Sigmoid colon (tissue), 6 donors: ENCODE measurements at regions not wholly inside any gene's neighbourhood (a gene's known extent, or its start where the extent isn't known, plus 50 kb on each side); places are given as distances from the start of the nearest gene placed in this dataset.
"Not testable (repeated sequence)": the region's sequence is repeated elsewhere in the genome, so short reads cannot be mapped to it uniquely, and the experiment has no call there.

Source experiments
- DNase-seq: peaks from one replicate; pipeline ENCODE4 v3.0.0-alpha.2; 2019
- H3K27ac ChIP-seq, 4 donors: fragments of 200-600 bp; sonication (generic); one replicate each; pipeline ENCODE4 v1.5.1; 2016 to 2019; ENCODE audit warnings: mild to moderate bottlenecking in 1 of 4
- H3K27me3 ChIP-seq, 3 donors: fragments of 200-600 bp; sonication (generic); one replicate each; pipeline ENCODE4 v1.5.1; 2019; ENCODE audit warnings: mild to moderate bottlenecking in 1 of 3
- H3K36me3 ChIP-seq, 4 donors: fragments of 200-600 bp; sonication (generic); one replicate each; pipeline ENCODE4 v1.5.1; 2016 to 2019
- H3K4me1 ChIP-seq, 4 donors: fragments of 200-600 bp; sonication (generic); one replicate each; pipeline ENCODE4 v1.5.1; 2017 to 2019
- H3K4me3 ChIP-seq, 4 donors: fragments of 200-600 bp; sonication (generic); one replicate each; pipeline ENCODE4 v1.5.1; 2017 to 2019; ENCODE audit warnings: mild to moderate bottlenecking in 2 of 4, moderate library complexity in 1 of 4
- H3K9me3 ChIP-seq, 4 donors: fragments of 200-600 bp in 3 of 4; sonication (generic) in 3 of 4; one replicate each; pipeline versions ENCODE4 v1.5.1 to v1.6.1; 2013 to 2019
- EP300 ChIP-seq, 4 donors: sonication (generic); formaldehyde crosslinking; IDR thresholded peaks; one replicate each; pipeline ENCODE4 v1.6.1; 2017; ENCODE audit warnings: antibody characterized with exemption in 4 of 4
- POLR2A ChIP-seq, 2 donors: fragments of 450-650 bp; IDR thresholded peaks; one replicate each; pipeline ENCODE4 v1.6.1; 2016; ENCODE audit warnings: antibody characterized with exemption in 2 of 2, mild to moderate bottlenecking in 2 of 2, moderate library complexity in 2 of 2
- POLR2AphosphoS5 ChIP-seq, 4 donors: sonication (generic); formaldehyde crosslinking; IDR thresholded peaks; one replicate each; pipeline ENCODE4 v1.6.1; 2017; ENCODE audit warnings: antibody characterized with exemption in 4 of 4
- WGBS, 2 donors: extraction: QIAGEN DNeasy Blood & Tissue Kit; methylation state at CpG; one replicate each; pipeline ENCODE4 v1.1.7; 2013; 5-methylcytosine and 5-hydroxymethylcytosine counted together
- intact Hi-C: fragments of 100-400 bp; cut with DNase I; formaldehyde crosslinking; loops from one replicate; pipeline ENCODE4 v1.15.1; 2023
- TF ChIP-seq, protein P1 (sequence below), 4 experiments: fragments of 450-650 bp in 3 of 4; fragments of 200-600 bp in 1 of 4; IDR thresholded peaks; one replicate each; pipeline ENCODE4 v1.5.1; 2016 to 2019; ENCODE audit warnings: antibody characterized with exemption in 4 of 4, mild to moderate bottlenecking in 3 of 4, moderate library complexity in 2 of 4
- donor health status: healthy with polysubstance abuse.
- donor health status: healthy.

DNA sequence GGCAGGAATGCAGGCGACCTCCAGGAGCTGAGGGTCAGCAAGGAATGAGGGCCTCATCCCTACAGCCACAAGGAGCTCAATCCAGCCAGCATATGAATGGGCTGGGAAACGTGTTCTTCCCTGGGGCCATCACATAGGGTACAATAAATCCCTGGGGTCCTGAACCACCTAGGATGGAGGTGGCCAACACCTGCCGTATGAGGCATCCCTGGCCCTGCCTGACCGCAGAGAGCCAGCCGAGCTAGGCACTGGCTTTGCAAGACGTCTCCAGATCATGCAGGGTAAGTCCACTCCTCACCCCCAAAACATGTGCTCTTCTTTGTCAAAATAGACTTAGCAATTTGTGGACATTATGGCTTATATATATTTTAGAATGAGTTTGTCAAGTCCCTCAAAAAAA lies 303.7 kb upstream of the DIO3 start:
- Histone ChIP-seq H3K27ac (no peak overlapping the region), H3K27me3 (no peaks in the 10 kb centered on the region), H3K4me3 (no peak overlapping the region), H3K4me1 (no peaks in the 10 kb centered on the region), H3K9me3 (no peaks in the 10 kb centered on the region), H3K36me3 (no peaks in the 10 kb centered on the region)
- TF ChIP-seq, protein P1, sequence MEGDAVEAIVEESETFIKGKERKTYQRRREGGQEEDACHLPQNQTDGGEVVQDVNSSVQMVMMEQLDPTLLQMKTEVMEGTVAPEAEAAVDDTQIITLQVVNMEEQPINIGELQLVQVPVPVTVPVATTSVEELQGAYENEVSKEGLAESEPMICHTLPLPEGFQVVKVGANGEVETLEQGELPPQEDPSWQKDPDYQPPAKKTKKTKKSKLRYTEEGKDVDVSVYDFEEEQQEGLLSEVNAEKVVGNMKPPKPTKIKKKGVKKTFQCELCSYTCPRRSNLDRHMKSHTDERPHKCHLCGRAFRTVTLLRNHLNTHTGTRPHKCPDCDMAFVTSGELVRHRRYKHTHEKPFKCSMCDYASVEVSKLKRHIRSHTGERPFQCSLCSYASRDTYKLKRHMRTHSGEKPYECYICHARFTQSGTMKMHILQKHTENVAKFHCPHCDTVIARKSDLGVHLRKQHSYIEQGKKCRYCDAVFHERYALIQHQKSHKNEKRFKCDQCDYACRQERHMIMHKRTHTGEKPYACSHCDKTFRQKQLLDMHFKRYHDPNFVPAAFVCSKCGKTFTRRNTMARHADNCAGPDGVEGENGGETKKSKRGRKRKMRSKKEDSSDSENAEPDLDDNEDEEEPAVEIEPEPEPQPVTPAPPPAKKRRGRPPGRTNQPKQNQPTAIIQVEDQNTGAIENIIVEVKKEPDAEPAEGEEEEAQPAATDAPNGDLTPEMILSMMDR (IDR thresholded peaks at IDR 0.05), result no peak
- TF ChIP-seq POLR2A (IDR thresholded peaks at IDR 0.05) (no peak), POLR2AphosphoS5 (IDR thresholded peaks at IDR 0.05) (no peak), EP300 (IDR thresholded peaks at IDR 0.05) (no peak)
- WGBS, 2 donors, result 73 to 86% methylated on average over 6 of the region's 6 CpGs
- intact Hi-C loops, result no loop called here
- no peak for DNase-seq

- H3K27me3 ChIP-seq, result no peaks in the 10 kb centered on the region
- no peak overlapping the region for H3K4me3 ChIP-seq
- WGBS, 2 donors, result 78 to 80% methylated on average over 1 of the region's 1 CpG
- DNase-seq, result no peak
- no peak for TF ChIP-seq EP300 (IDR thresholded peaks at IDR 0.05)
- TF ChIP-seq POLR2AphosphoS5 (IDR thresholded peaks at IDR 0.05), result no peak
- TF ChIP-seq, protein P1 (IDR thresholded peaks at IDR 0.05), result no peak
- no peak for TF ChIP-seq POLR2A (IDR thresholded peaks at IDR 0.05)
- no peaks in the 10 kb centered on the region for H3K4me1 ChIP-seq
- no peak overlapping the region for H3K27ac ChIP-seq
- no peaks in the 10 kb centered on the region for H3K36me3 ChIP-seq
- intact Hi-C loops, result no loop called here
- no peaks in the 10 kb centered on the region for H3K9me3 ChIP-seq
Measured at GRCh38 chr14:101259748-101260147, 301.5 kb upstream of the DIO3 start.

DNA sequence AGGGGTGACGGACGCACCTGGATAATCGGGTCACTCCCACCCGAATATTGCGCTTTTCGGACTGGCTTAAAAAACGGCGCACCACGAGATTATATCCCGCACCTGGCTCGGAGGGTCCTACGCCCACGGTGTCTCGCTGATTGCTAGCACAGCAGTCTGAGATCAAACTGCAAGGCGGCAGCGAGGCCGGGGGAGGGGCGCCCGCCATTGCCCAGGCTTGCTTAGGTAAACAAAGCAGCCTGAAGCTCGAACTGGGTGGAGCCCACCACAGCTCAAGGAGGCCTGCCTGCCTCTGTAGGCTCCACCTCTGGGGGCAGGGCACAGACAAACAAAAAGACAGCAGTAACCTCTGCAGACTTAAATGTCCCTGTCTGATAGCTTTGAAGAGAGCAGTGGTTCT lies 294.9 kb upstream of the DIO3 start:
- H3K27ac ChIP-seq, H3K4me3 ChIP-seq, H3K36me3 ChIP-seq, H3K9me3 ChIP-seq, intact Hi-C loops, H3K4me1 ChIP-seq, DNase-seq, H3K27me3 ChIP-seq: not testable (repeated sequence)
- WGBS, 2 donors, result 68 to 82% methylated on average over 20 of the region's 20 CpGs

- H3K27me3 ChIP-seq, result no peaks in the 10 kb centered on the region
- TF ChIP-seq POLR2A (IDR thresholded peaks at IDR 0.05) (no peak), EP300 (IDR thresholded peaks at IDR 0.05) (no peak), POLR2AphosphoS5 (IDR thresholded peaks at IDR 0.05) (no peak)
- TF ChIP-seq, protein P1 (IDR thresholded peaks at IDR 0.05), result no peak
- H3K36me3 ChIP-seq, result no peaks in the 10 kb centered on the region
- intact Hi-C loops, result no loop called here
- H3K27ac ChIP-seq, result no peak overlapping the region
- no peaks in the 10 kb centered on the region for H3K9me3 ChIP-seq
- DNase-seq, result no peak
- H3K4me3 ChIP-seq, result no peak overlapping the region
- no peaks in the 10 kb centered on the region for H3K4me1 ChIP-seq
Measured at GRCh38 chr14:101273091-101273490, 288.2 kb upstream of the DIO3 start.

DNA sequence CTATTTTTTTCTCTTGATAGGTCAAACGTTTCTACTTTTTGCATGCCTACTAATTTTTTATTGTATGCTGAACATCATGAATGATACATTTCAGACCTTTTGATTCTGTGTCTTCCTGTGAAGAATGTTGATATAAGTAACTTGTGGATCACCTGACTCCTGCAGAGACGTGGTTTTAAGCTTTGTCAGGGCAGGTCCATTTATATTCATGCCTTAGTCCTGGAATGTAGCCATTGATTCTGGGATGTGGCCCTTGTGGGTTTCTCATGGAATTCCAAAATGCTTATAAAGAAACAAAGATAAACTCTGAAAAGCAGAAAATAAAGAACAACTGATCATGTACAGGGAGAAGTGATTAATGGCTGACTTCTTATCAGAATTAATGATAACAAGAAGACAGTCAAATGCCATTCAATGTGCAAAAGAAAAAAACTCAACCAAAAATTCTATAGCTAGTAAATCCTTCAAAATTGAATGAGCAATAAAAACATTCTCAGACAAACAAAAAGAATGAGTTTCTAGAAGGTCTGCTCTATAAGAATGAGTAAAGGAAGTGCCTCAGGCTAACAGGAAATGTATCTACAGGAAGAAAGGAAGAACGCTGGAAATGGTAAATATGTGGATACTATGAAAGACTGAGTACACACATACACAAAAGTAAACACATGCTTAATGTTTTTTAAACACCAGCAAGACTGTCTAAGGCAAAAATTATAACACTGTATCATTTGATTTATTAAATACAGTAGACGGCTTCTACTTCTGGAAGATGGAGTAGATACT lies 284.8 kb upstream of the DIO3 start:
- no peaks in the 10 kb centered on the region for H3K4me1 ChIP-seq
- TF ChIP-seq, protein P1 (IDR thresholded peaks at IDR 0.05), result no peak
- no peak for TF ChIP-seq EP300 (IDR thresholded peaks at IDR 0.05)
- TF ChIP-seq POLR2A (IDR thresholded peaks at IDR 0.05), result no peak
- no peak for TF ChIP-seq POLR2AphosphoS5 (IDR thresholded peaks at IDR 0.05)
- H3K4me3 ChIP-seq, result no peak overlapping the region
- DNase-seq, result no peak
- H3K9me3 ChIP-seq, result no peaks in the 10 kb centered on the region
- WGBS, 2 donors, result 35 to 50% methylated on average over 4 of the region's 4 CpGs
- H3K27me3 ChIP-seq, result no peaks in the 10 kb centered on the region
- no peak overlapping the region for H3K27ac ChIP-seq
- intact Hi-C loops, result no loop called here
- H3K36me3 ChIP-seq, result no peaks in the 10 kb centered on the region
